Activated CD4-positive, alpha-beta T cell treated with anti-CD3 and anti-CD28 coated beads, Interleukin-2, Interleukin-6, amounts not matched to agents 100 ng/mL and 50 ng/mL, durations not matched to agents 16 hours and 8 hours (primary cell): ENCODE measurements at regions not wholly inside any gene's neighbourhood (a gene's known extent, or its start where the extent isn't known, plus 50 kb on each side); places are given as distances from the start of the nearest gene placed in this dataset.

Experiments used
- DNase-seq: peaks from one replicate; pipeline ENCODE4 v3.0.0-alpha.2; 2020

- no peak for DNase-seq
Measured at GRCh38 chr9:108322326-108323098, 533.3 kb downstream of the ACTL7B start.

- DNase-seq: no peak
Measured at GRCh38 chr9:108316630-108317029, 539.2 kb downstream of the ACTL7B start.

- no peak for DNase-seq
Measured at GRCh38 chr9:108316066-108316465, 539.7 kb downstream of the ACTL7B start.

GRCh38 chr9:108311745-108312144 lies 544.0 kb downstream of the ACTL7B start:
- DNase-seq: no peak

GRCh38 chr9:108310202-108310601 lies 545.6 kb downstream of the ACTL7B start:
- DNase-seq: no peak

- no peak for DNase-seq
Measured at GRCh38 chr9:108300306-108301287, 555.2 kb downstream of the ACTL7B start.

- DNase-seq: no peak
Measured at GRCh38 chr9:108297073-108297472, 558.7 kb downstream of the ACTL7B start.

- no peak for DNase-seq
Measured at GRCh38 chr9:108296056-108296455, 559.7 kb downstream of the ACTL7B start.

GRCh38 chr9:108291586-108291932 lies 564.2 kb downstream of the ACTL7B start:
- DNase-seq: no peak

GRCh38 chr9:108290839-108291585 lies 564.8 kb downstream of the ACTL7B start:
- no peak for DNase-seq

GRCh38 chr9:108286638-108287206 lies 569.1 kb downstream of the ACTL7B start:
- no peak for DNase-seq

GRCh38 chr9:108283696-108284095 lies 572.1 kb downstream of the ACTL7B start:
- DNase-seq: no peak

GRCh38 chr9:108282872-108283271 lies 572.9 kb downstream of the ACTL7B start:
- DNase-seq: no peak

- DNase-seq: no peak
Measured at GRCh38 chr9:108281696-108282095, 574.1 kb downstream of the ACTL7B start.

GRCh38 chr9:108278341-108278740 lies 577.4 kb downstream of the ACTL7B start:
- DNase-seq: no peak

- DNase-seq: no peak
Measured at GRCh38 chr9:108277216-108277615, 578.6 kb downstream of the ACTL7B start.

- DNase-seq: no peak
Measured at GRCh38 chr9:108275906-108276305, 579.9 kb downstream of the ACTL7B start.

- no peak for DNase-seq
Measured at GRCh38 chr9:108274971-108275370, 580.8 kb downstream of the ACTL7B start.

GRCh38 chr9:108273988-108274387 lies 581.8 kb downstream of the ACTL7B start:
- DNase-seq: no peak

- no peak for DNase-seq
Measured at GRCh38 chr9:108272349-108272899, 583.4 kb downstream of the ACTL7B start.

- no peak for DNase-seq
Measured at GRCh38 chr9:108271646-108272348, 584.0 kb downstream of the ACTL7B start.

GRCh38 chr9:108271236-108271635 lies 584.5 kb downstream of the ACTL7B start:
- DNase-seq: no peak
